ENCODE measurements at regions not wholly inside any gene's neighbourhood (a gene's known extent, or its start where the extent isn't known, plus 50 kb on each side); places are given as distances from the start of the nearest gene placed in this dataset.
"Not testable (repeated sequence)": the region's sequence is repeated elsewhere in the genome, so short reads cannot be mapped to it uniquely, and the experiment has no call there.

- not testable (repeated sequence) for H3K9me3 ChIP-seq; H3K27me3 ChIP-seq; H3K27ac ChIP-seq; H3K4me3 ChIP-seq (ENCODE audit: low read depth in 1 of 2, low read length in 1 of 2); H3K4me1 ChIP-seq (ENCODE audit: control insufficient read depth in 1 of 2, insufficient read depth in 1 of 2, low read depth in 1 of 2, low read length in 1 of 2); H3K36me3 ChIP-seq
Measured at GRCh38 chrX:79026742-79027141, 81.6 kb downstream of the P2RY10 start.

- H3K27ac ChIP-seq: peak overlapping the region; percentile 59
- H3K9me3 ChIP-seq: no peaks in the 10 kb centered on the region
- no peak for TF ChIP-seq CTCF (IDR thresholded peaks at IDR 0.05)
- no peak overlapping the region for H3K4me3 ChIP-seq (ENCODE audit: low read depth in 1 of 2, low read length in 1 of 2)
- no peaks in the 10 kb centered on the region for H3K27me3 ChIP-seq
- peaks cover 23 to 29% of the 10 kb centered on the region in 2 experiments for H3K4me1 ChIP-seq (ENCODE audit: control insufficient read depth in 1 of 2, insufficient read depth in 1 of 2, low read depth in 1 of 2, low read length in 1 of 2)
- no peaks in the 10 kb centered on the region for H3K36me3 ChIP-seq
Measured at GRCh38 chrX:79035421-79035820, 90.2 kb downstream of the P2RY10 start.

- Histone ChIP-seq H3K4me1 (ENCODE audit: control insufficient read depth in 1 of 2, insufficient read depth in 1 of 2, low read depth in 1 of 2, low read length in 1 of 2) (peaks cover 23 to 29% of the 10 kb centered on the region in 2 experiments), H3K27me3 (no peaks in the 10 kb centered on the region), H3K27ac (peak overlapping the region; percentile 59), H3K4me3 (ENCODE audit: low read depth in 1 of 2, low read length in 1 of 2) (no peak overlapping the region), H3K36me3 (no peaks in the 10 kb centered on the region), H3K9me3 (no peaks in the 10 kb centered on the region)
- no peak for TF ChIP-seq CTCF (IDR thresholded peaks at IDR 0.05)
Measured at GRCh38 chrX:79036157-79036880, 91.1 kb downstream of the P2RY10 start.

GRCh38 chrX:79065696-79066095 is 78.8 kb upstream of the GPR174 start:
- no peaks in the 10 kb centered on the region for H3K27me3 ChIP-seq
- H3K27ac ChIP-seq: peak overlapping the region; percentile 81
- peaks cover 27 to 31% of the 10 kb centered on the region in 2 experiments for H3K4me1 ChIP-seq (ENCODE audit: control insufficient read depth in 1 of 2, insufficient read depth in 1 of 2, low read depth in 1 of 2, low read length in 1 of 2)
- H3K36me3 ChIP-seq: no peaks in the 10 kb centered on the region
- no peak overlapping the region for H3K4me3 ChIP-seq (ENCODE audit: low read depth in 1 of 2, low read length in 1 of 2)
- no peak for TF ChIP-seq CTCF (IDR thresholded peaks at IDR 0.05)
- no peaks in the 10 kb centered on the region for H3K9me3 ChIP-seq

GRCh38 chrX:79078114-79078513 is 66.4 kb upstream of the GPR174 start:
- no peaks in the 10 kb centered on the region for H3K9me3 ChIP-seq
- no peak for TF ChIP-seq CTCF (IDR thresholded peaks at IDR 0.05)
- H3K27ac ChIP-seq: no peak overlapping the region
- H3K27me3 ChIP-seq: no peaks in the 10 kb centered on the region
- H3K36me3 ChIP-seq: no peaks in the 10 kb centered on the region
- no peaks in the 10 kb centered on the region for H3K4me1 ChIP-seq (ENCODE audit: control insufficient read depth in 1 of 2, insufficient read depth in 1 of 2, low read depth in 1 of 2, low read length in 1 of 2)
- H3K4me3 ChIP-seq (ENCODE audit: low read depth in 1 of 2, low read length in 1 of 2): no peak overlapping the region

- Histone ChIP-seq H3K27ac (no peak overlapping the region), H3K9me3 (no peaks in the 10 kb centered on the region), H3K36me3 (no peaks in the 10 kb centered on the region), H3K27me3 (no peaks in the 10 kb centered on the region), H3K4me3 (ENCODE audit: low read depth in 1 of 2, low read length in 1 of 2) (no peak overlapping the region), H3K4me1 (ENCODE audit: control insufficient read depth in 1 of 2, insufficient read depth in 1 of 2, low read depth in 1 of 2, low read length in 1 of 2) (no peaks in the 10 kb centered on the region)
- TF ChIP-seq CTCF (IDR thresholded peaks at IDR 0.05): no peak
Measured at GRCh38 chrX:79079477-79079876, 65.0 kb upstream of the GPR174 start.
